K562 (cell line): ENCODE measurements at regions not wholly inside any gene's neighbourhood (a gene's known extent, or its start where the extent isn't known, plus 50 kb on each side); places are given as distances from the start of the nearest gene placed in this dataset.

Experiments used
- ARHGAP35 ChIP-seq: fragments of 450-650 bp; IDR thresholded peaks from 2 replicates; pipeline ENCODE4 v1.6.1; 2018; ENCODE audit not compliant: partially characterized antibody
- BHLHE40 ChIP-seq: IDR thresholded peaks from 2 replicates; pipeline ENCODE4 v1.6.1; 2011; ENCODE audit warnings: low read length, improper control_type of control experiment
- CCNT2 ChIP-seq: IDR thresholded peaks from 2 replicates; pipeline ENCODE4 v1.6.1; 2011; ENCODE audit warnings: borderline replicate concordance, low read depth, mild to moderate bottlenecking, moderate library complexity, mixed read lengths, low read length; ENCODE audit not compliant: insufficient read length; ENCODE audit errors: extremely low read depth
- FOXA3 ChIP-seq, 2 experiments: fragments of 450-650 bp in 1 of 2; sonication (generic) in 1 of 2; formaldehyde crosslinking; IDR thresholded peaks in 1 of 2; conservative IDR thresholded peaks in 1 of 2; 2 replicates each; pipeline versions ENCODE4 v1.4.0 to v1.8.0; 2020 to 2022; ENCODE audit warnings: mild to moderate bottlenecking in 2 of 2, missing genetic modification reagents in 1 of 2
- HNRNPL ChIP-seq: fragments of 200-400 bp; formaldehyde crosslinking; IDR thresholded peaks from 2 replicates; pipeline ENCODE4 v1.6.1; 2017; ENCODE audit warnings: low read depth, mild to moderate bottlenecking, low read length
- KLF16 ChIP-seq: IDR thresholded peaks from 2 replicates; pipeline ENCODE4 v1.6.1; 2016; ENCODE audit warnings: antibody characterized with exemption
- NR3C1 ChIP-seq: sonication (generic); formaldehyde crosslinking; IDR thresholded peaks from 2 replicates; pipeline ENCODE4 v1.8.1; 2022; ENCODE audit warnings: missing genetic modification reagents
- SETDB1 ChIP-seq: IDR thresholded peaks from one replicate; pipeline ENCODE4 v1.6.1; 2012; ENCODE audit warnings: low read length, control low read depth, inconsistent platforms
- SMAD3 ChIP-seq: fragments of 450-650 bp; formaldehyde crosslinking; conservative IDR thresholded peaks from 2 replicates; pipeline ENCODE4 v1.4.0; 2020; ENCODE audit warnings: mild to moderate bottlenecking
- TAF9B ChIP-seq: fragments of 450-650 bp; IDR thresholded peaks from 2 replicates; pipeline ENCODE4 v1.6.1; 2018; ENCODE audit warnings: mild to moderate bottlenecking; ENCODE audit not compliant: partially characterized antibody
- TFAM ChIP-seq: fragments of 250-450 bp; sonication (Bioruptor Pico); conservative IDR thresholded peaks from 2 replicates; pipeline ENCODE4 v1.5.0; 2021; ENCODE audit warnings: mild to moderate bottlenecking, moderate library complexity
- ZBTB17 ChIP-seq: fragments of 450-650 bp; formaldehyde crosslinking; IDR thresholded peaks from 2 replicates; pipeline ENCODE4 v1.4.0; 2020; ENCODE audit warnings: mild to moderate bottlenecking
- ZNF175 ChIP-seq: fragments of 200-800 bp; sonication (Bioruptor generic); IDR thresholded peaks from 2 replicates; pipeline ENCODE4 v1.6.1; 2016; ENCODE audit warnings: low read depth, mild to moderate bottlenecking, missing genetic modification characterization, missing compliant biosample characterization
- ZNF561 ChIP-seq: fragments of 450-650 bp; formaldehyde crosslinking; conservative IDR thresholded peaks from 2 replicates; pipeline ENCODE4 v1.4.0; 2020; ENCODE audit warnings: mild to moderate bottlenecking, moderate library complexity
- ZNF584 ChIP-seq: fragments of 200-800 bp; sonication (Bioruptor generic); IDR thresholded peaks from 2 replicates; pipeline ENCODE4 v1.6.1; 2016; ENCODE audit warnings: low read depth, mild to moderate bottlenecking, missing genetic modification characterization, missing compliant biosample characterization
- TF ChIP-seq, protein P1 (sequence below): fragments of 450-650 bp; formaldehyde crosslinking; conservative IDR thresholded peaks from 2 replicates; pipeline ENCODE4 v1.4.0; 2022; ENCODE audit warnings: mild to moderate bottlenecking, missing genetic modification characterization
- TF ChIP-seq, protein P2 (sequence below): fragments of 200-400 bp; formaldehyde crosslinking; IDR thresholded peaks from 2 replicates; pipeline ENCODE4 v1.6.1; 2017; ENCODE audit warnings: mild to moderate bottlenecking, low read depth, low read length, moderate library complexity
- TF ChIP-seq, protein P3 (sequence below): fragments of 250-450 bp; sonication (Bioruptor Pico); IDR thresholded peaks from 2 replicates; pipeline ENCODE4 v1.5.0; 2021
- TF ChIP-seq, protein P4 (sequence below): fragments of 250-450 bp; sonication (Bioruptor Pico); IDR thresholded peaks from 2 replicates; pipeline ENCODE4 v1.4.0; 2020; ENCODE audit warnings: borderline replicate concordance
- TF ChIP-seq, protein P5 (sequence below): sonication (generic); formaldehyde crosslinking; IDR thresholded peaks from 2 replicates; pipeline ENCODE4 v1.4.0; 2020; ENCODE audit warnings: mild to moderate bottlenecking, missing genetic modification reagents

DNA sequence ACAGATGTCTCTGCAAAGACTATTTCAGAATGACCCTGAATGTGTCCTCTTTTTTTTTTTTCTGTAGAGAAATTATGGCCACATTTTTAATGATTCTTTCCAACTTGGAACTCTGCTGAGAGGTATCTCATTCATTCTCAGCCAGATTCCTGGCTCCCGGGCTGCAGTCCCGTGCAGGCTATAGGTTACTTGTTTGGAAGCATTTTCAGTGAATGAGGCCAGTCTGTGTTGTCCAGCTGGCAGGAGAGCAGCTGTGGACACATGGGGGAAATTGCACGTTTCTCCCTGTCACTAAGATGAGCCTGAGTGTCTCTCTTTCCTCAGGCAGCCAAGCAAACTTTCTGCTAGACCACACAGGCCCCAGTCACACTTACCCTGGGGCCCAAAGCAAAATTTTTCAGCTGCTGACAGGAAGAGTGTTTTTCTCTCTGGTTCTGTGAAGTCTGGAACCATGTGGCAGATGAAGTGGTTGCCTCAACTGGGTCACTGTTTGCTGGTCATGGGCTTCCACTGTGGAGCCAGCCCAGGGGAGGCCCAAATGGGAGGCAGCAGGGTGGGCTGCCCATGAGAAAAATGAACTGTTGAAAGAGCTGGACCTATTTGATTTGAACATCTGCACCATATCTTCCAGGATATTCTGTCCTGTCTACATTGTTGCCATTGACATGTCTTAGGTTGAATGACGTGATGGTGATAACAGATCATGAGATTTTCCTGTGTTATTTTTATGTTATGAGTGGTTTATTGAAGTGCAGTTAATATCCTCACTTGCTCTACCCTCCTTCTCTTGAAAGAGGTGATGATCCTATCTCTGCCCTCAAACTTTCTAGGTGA, 431.2 kb downstream of the LPIN1 start (continued):
- TF ChIP-seq ZNF584 (CRISPR knock-in tag) (peak; percentile 59), KLF16 (no peak), FOXA3 (CRISPR knock-in tag; conservative IDR thresholded peaks at IDR 0.05 in 1 of 2, IDR thresholded peaks at IDR 0.05 in 1 of 2) (no peak), HNRNPL (no peak), ARHGAP35 (no peak), SETDB1 (no peak), BHLHE40 (no peak), NR3C1 (CRISPR knock-in tag) (no peak), TFAM (no peak), TAF9B (no peak), ZNF175 (CRISPR knock-in tag) (0 out of 2 replicates have a peak, but pooled peaks have one; percentile 10), ZNF561 (CRISPR knock-in tag) (no peak), CCNT2 (no peak), ZBTB17 (CRISPR knock-in tag) (no peak), SMAD3 (CRISPR knock-in tag) (no peak)
- TF ChIP-seq, protein P1, sequence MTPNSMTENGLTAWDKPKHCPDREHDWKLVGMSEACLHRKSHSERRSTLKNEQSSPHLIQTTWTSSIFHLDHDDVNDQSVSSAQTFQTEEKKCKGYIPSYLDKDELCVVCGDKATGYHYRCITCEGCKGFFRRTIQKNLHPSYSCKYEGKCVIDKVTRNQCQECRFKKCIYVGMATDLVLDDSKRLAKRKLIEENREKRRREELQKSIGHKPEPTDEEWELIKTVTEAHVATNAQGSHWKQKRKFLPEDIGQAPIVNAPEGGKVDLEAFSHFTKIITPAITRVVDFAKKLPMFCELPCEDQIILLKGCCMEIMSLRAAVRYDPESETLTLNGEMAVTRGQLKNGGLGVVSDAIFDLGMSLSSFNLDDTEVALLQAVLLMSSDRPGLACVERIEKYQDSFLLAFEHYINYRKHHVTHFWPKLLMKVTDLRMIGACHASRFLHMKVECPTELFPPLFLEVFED, result no peak
- TF ChIP-seq, protein P2, sequence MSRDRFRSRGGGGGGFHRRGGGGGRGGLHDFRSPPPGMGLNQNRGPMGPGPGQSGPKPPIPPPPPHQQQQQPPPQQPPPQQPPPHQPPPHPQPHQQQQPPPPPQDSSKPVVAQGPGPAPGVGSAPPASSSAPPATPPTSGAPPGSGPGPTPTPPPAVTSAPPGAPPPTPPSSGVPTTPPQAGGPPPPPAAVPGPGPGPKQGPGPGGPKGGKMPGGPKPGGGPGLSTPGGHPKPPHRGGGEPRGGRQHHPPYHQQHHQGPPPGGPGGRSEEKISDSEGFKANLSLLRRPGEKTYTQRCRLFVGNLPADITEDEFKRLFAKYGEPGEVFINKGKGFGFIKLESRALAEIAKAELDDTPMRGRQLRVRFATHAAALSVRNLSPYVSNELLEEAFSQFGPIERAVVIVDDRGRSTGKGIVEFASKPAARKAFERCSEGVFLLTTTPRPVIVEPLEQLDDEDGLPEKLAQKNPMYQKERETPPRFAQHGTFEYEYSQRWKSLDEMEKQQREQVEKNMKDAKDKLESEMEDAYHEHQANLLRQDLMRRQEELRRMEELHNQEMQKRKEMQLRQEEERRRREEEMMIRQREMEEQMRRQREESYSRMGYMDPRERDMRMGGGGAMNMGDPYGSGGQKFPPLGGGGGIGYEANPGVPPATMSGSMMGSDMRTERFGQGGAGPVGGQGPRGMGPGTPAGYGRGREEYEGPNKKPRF, result no peak
- TF ChIP-seq, protein P3, sequence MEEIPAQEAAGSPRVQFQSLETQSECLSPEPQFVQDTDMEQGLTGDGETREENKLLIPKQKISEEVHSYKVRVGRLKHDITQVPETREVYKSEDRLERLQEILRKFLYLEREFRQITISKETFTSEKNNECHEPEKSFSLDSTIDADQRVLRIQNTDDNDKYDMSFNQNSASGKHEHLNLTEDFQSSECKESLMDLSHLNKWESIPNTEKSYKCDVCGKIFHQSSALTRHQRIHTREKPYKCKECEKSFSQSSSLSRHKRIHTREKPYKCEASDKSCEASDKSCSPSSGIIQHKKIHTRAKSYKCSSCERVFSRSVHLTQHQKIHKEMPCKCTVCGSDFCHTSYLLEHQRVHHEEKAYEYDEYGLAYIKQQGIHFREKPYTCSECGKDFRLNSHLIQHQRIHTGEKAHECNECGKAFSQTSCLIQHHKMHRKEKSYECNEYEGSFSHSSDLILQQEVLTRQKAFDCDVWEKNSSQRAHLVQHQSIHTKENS (CRISPR knock-in tag), result no peak
- TF ChIP-seq, protein P4, sequence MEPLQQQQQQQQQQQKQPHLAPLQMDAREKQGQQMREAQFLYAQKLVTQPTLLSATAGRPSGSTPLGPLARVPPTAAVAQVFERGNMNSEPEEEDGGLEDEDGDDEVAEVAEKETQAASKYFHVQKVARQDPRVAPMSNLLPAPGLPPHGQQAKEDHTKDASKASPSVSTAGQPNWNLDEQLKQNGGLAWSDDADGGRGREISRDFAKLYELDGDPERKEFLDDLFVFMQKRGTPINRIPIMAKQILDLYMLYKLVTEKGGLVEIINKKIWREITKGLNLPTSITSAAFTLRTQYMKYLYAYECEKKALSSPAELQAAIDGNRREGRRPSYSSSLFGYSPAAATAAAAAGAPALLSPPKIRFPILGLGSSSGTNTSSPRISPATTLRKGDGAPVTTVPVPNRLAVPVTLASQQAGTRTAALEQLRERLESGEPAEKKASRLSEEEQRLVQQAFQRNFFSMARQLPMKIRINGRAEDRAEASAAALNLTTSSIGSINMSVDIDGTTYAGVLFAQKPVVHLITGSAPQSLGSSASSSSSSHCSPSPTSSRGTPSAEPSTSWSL (CRISPR knock-in tag), result no peak
- TF ChIP-seq, protein P5, sequence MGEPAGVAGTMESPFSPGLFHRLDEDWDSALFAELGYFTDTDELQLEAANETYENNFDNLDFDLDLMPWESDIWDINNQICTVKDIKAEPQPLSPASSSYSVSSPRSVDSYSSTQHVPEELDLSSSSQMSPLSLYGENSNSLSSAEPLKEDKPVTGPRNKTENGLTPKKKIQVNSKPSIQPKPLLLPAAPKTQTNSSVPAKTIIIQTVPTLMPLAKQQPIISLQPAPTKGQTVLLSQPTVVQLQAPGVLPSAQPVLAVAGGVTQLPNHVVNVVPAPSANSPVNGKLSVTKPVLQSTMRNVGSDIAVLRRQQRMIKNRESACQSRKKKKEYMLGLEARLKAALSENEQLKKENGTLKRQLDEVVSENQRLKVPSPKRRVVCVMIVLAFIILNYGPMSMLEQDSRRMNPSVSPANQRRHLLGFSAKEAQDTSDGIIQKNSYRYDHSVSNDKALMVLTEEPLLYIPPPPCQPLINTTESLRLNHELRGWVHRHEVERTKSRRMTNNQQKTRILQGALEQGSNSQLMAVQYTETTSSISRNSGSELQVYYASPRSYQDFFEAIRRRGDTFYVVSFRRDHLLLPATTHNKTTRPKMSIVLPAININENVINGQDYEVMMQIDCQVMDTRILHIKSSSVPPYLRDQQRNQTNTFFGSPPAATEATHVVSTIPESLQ (CRISPR knock-in tag), result no peak
